HL-60 (cell line): ENCODE measurements at regions not wholly inside any gene's neighbourhood (a gene's known extent, or its start where the extent isn't known, plus 50 kb on each side); places are given as distances from the start of the nearest gene placed in this dataset.

Experiments
- GABPA ChIP-seq: IDR thresholded peaks from 2 replicates; pipeline ENCODE4 v1.6.1; 2012; ENCODE audit warnings: low read depth
- POLR2AphosphoS5 ChIP-seq: IDR thresholded peaks from 2 replicates; pipeline ENCODE4 v1.6.1; 2012; ENCODE audit warnings: low read depth
- SPI1 ChIP-seq: IDR thresholded peaks from 2 replicates; pipeline ENCODE4 v1.6.1; 2012; ENCODE audit warnings: low read depth, mild to moderate bottlenecking, borderline replicate concordance
- TF ChIP-seq, protein P1 (sequence below): IDR thresholded peaks from one replicate; pipeline ENCODE4 v1.5.1; 2011; ENCODE audit warnings: low read length, control low read depth, inconsistent platforms; ENCODE audit not compliant: insufficient read depth
- TF ChIP-seq, protein P2 (sequence below): IDR thresholded peaks from 2 replicates; pipeline ENCODE4 v1.6.1; 2012; ENCODE audit warnings: low read depth; ENCODE audit not compliant: insufficient replicate concordance

DNA sequence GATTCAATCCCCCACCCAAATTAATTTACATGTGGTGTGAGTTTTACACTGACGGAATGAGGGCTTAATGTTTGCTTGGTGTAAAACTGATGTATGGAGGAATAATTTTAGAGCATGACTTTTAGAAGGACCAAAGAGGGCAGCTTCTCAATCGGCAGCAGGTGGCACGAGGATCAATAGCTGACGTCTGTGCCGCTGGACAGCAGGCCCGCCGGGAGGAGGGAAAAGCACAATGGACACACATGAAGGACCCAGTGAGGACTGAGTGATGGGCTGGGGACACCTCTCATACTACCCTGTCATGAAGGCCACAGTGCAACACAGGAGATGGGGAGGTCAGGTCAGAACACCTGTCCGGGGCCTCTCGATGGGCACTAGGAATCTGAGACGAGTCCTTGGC, 61.4 kb upstream of the NSMCE3 start:
- no peak for TF ChIP-seq POLR2AphosphoS5
- TF ChIP-seq, protein P1, sequence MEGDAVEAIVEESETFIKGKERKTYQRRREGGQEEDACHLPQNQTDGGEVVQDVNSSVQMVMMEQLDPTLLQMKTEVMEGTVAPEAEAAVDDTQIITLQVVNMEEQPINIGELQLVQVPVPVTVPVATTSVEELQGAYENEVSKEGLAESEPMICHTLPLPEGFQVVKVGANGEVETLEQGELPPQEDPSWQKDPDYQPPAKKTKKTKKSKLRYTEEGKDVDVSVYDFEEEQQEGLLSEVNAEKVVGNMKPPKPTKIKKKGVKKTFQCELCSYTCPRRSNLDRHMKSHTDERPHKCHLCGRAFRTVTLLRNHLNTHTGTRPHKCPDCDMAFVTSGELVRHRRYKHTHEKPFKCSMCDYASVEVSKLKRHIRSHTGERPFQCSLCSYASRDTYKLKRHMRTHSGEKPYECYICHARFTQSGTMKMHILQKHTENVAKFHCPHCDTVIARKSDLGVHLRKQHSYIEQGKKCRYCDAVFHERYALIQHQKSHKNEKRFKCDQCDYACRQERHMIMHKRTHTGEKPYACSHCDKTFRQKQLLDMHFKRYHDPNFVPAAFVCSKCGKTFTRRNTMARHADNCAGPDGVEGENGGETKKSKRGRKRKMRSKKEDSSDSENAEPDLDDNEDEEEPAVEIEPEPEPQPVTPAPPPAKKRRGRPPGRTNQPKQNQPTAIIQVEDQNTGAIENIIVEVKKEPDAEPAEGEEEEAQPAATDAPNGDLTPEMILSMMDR, result no peak
- no peak for TF ChIP-seq GABPA
- TF ChIP-seq, protein P2, sequence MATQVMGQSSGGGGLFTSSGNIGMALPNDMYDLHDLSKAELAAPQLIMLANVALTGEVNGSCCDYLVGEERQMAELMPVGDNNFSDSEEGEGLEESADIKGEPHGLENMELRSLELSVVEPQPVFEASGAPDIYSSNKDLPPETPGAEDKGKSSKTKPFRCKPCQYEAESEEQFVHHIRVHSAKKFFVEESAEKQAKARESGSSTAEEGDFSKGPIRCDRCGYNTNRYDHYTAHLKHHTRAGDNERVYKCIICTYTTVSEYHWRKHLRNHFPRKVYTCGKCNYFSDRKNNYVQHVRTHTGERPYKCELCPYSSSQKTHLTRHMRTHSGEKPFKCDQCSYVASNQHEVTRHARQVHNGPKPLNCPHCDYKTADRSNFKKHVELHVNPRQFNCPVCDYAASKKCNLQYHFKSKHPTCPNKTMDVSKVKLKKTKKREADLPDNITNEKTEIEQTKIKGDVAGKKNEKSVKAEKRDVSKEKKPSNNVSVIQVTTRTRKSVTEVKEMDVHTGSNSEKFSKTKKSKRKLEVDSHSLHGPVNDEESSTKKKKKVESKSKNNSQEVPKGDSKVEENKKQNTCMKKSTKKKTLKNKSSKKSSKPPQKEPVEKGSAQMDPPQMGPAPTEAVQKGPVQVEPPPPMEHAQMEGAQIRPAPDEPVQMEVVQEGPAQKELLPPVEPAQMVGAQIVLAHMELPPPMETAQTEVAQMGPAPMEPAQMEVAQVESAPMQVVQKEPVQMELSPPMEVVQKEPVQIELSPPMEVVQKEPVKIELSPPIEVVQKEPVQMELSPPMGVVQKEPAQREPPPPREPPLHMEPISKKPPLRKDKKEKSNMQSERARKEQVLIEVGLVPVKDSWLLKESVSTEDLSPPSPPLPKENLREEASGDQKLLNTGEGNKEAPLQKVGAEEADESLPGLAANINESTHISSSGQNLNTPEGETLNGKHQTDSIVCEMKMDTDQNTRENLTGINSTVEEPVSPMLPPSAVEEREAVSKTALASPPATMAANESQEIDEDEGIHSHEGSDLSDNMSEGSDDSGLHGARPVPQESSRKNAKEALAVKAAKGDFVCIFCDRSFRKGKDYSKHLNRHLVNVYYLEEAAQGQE, result no peak
- TF ChIP-seq SPI1, result no peak
